ENCODE measurements at regions not wholly inside any gene's neighbourhood (a gene's known extent, or its start where the extent isn't known, plus 50 kb on each side); places are given as distances from the start of the nearest gene placed in this dataset.

- DNase-seq, result no peak
Measured at GRCh38 chr12:91327131-91327530, 144.5 kb upstream of the DCN start.

- peak; percentile 26 for DNase-seq
Measured at GRCh38 chr12:91326058-91327027, 143.7 kb upstream of the DCN start.

DNA sequence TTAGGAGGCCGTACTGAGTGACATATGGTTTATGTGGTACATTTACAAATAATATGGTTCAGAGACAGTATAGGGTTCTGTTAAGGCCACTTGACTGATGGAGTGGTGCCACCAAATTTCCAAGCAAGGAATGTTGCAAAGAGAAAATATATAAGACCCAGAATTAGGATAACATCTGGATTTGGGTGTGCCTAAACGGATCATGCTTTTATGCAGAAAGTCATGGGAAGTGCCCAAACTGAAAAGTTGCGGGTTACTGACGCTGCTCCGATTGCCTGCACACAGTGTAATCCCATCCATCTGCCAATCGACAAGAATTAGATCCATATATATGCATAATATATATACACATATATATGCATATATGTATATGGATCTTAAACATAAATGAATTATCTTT is 138.4 kb upstream of the DCN start:
- DNase-seq, result no peak

GRCh38 chr12:91319071-91319760 is 136.6 kb upstream of the DCN start:
- DNase-seq, result no peak

- no peak for DNase-seq
Measured at GRCh38 chr12:91317306-91317705, 134.7 kb upstream of the DCN start.

DNA sequence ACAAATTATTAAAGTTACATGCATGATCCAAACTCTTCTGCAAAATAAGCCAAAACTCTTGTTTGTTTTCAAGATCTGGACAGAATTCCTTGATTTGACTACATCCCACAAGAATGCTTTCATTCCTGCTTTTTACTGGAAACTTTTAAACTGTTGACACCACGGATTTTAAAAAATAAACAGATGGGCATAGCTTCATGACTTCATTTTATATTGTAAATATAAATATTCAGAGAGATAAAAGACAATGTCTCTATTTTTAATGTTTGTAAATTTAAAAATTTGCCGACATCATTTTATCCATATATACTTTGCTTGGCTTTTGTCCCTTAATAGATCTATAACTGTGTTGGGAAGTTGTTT is 134.3 kb upstream of the DCN start:
- DNase-seq, result no peak

GRCh38 chr12:91316161-91316906 is 133.7 kb upstream of the DCN start:
- no peak for DNase-seq

- no peak for DNase-seq
Measured at GRCh38 chr12:91311081-91311480, 128.5 kb upstream of the DCN start.

- DNase-seq, result no peak
Measured at GRCh38 chr12:91309450-91309849, 126.8 kb upstream of the DCN start.

- no peak for DNase-seq
Measured at GRCh38 chr12:91307957-91308670, 125.5 kb upstream of the DCN start.

DNA sequence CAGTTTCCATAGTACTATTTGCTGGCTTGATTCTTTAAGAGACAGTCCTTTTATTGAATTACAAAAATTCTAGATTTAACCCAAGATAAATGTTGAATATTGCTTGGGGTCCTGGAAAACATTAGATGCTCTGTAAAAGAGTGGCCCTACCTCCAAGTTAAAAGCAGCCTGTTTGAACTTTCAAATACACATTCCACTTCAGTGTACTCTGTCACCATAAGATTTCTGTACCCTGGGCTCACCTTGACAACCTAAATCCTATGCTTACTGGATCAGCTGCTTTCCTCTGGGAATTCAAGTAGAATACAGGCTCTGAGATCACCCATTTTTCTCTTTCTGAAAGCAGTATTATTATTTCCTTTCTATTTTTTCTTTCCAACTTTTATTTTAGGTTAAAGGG is 107.7 kb upstream of the DCN start:
- DNase-seq, result no peak

DNA sequence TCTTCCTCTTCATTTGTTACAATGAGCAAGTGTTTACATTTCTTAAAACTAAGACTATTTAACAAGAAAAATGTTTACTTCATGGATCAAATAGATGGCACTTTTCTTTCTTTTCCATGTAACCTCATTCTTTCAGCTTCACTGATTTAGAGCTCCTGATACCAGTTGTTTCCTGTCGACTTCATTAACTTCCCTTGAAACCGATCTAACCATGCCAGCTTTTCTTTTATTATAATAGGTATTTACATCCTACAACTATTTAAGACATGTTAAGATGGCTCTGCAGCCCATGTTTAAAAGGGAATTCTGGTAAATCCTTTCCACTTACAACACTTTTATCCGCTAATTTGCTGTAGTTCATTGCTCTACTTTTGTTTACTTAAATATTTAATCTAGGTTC is 107.3 kb upstream of the DCN start:
- no peak for DNase-seq

DNA sequence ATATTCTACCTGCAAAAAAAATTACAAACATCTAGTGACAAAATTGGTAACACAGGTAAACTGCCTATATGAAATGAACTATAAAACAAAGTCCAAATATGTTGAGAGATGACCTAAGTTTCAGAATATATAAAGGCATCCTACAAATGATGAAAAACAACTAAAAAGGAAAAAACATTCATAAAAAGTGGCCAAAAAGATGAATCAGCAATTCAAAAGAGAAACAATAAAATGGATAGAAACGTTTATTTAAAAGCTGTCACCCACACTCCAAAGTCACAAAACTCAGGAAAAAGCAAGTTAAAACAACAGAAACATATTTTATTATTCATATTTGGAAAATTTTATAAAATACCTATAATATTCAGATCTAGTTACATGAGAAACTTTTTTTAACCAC is 106.5 kb upstream of the DCN start:
- DNase-seq, result no peak

DNA sequence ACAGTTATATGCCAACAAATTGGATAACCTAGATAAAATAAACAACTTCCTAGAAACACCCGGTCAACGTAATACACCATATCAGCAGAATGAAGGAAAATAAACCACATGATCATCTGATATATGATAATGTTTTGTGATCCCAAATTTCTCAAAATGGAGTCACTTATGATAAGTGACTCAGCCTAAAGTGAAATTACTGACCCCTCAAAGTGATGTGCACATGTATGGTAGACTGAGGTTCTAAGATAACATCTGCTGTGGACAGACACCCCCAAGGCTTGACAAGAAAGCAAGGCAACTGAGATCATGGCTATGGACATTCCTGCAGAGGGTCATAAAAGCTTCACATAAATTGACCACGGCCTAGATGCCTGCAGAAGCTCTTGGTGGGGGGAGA is 105.1 kb upstream of the DCN start:
- DNase-seq, result no peak

DNA sequence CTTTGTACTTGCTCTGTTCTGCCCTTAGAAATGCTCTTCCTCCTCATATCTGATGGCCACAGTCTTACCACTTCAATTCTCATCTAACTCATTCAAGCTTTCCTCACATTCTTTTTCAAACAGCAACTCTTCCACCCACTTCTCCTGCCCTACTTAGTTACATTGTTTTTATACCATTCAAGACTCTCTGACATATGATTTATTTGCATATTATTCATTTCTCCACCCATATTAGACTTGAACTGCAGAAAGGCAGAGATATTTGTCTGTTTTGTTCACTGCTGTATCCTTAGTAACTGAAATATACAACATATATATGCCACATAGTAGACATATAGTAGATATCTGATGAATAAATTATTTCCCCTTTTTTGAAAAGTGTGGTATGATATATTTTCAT is 95.5 kb upstream of the DCN start:
- DNase-seq, result no peak

GRCh38 chr12:91276509-91276908 is 93.9 kb upstream of the DCN start:
- DNase-seq, result no peak

GRCh38 chr12:91275321-91275720 is 92.7 kb upstream of the DCN start:
- DNase-seq, result no peak

GRCh38 chr12:91274916-91275315 is 92.3 kb upstream of the DCN start:
- DNase-seq, result no peak

DNA sequence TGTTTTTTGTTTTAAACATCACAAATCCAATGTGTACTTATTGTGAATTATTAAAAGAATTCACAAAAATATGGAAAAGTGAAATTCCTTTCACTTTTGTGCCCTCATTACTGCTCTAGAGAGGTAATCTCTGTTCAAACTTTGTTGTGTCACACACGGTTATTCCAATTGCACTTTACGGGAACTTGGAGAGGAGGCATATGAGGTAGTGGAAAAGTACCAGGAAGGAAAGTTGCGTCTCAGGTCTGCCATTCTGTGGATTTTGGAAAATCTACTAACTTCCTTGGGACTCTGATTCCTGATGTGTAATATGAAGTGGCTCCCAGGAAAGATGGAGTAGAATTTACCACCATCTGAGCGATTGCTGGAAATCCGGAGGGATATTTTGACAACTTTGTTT is 90.9 kb upstream of the DCN start:
- DNase-seq, result no peak

DNA sequence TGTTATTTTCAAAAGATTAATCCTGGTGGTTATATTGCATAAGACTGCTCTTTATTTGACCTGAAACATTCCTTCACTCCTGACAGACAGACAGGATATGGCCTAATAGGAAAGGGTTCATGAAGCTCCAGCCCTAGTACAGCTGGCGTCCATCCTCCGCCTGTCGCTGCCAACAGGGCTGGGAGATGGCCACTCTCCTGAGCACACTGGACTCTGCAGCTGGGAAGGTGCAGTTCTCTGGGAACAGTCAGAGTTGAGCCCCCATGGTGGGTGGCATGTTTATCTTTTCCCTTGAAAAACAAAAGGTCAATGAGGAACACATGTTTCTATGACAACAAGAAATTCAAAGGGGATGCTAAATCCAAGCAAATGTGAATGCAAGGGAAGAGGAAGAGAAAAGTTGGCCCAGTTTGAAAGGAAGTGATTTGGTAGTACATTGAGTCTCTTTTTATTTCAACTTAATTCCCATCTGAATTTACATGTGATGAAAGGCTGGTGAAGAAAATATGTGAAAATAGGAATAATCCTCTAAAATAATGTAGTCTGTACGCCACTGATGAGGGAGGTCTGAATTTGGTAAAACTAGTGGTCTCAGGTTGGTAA is 89.9 kb upstream of the DCN start:
- DNase-seq, result no peak

- DNase-seq, result no peak
Measured at GRCh38 chr12:91271185-91271584, 88.6 kb upstream of the DCN start.

GRCh38 chr12:91267039-91267438 is 84.4 kb upstream of the DCN start:
- DNase-seq, result no peak

GRCh38 chr12:91264178-91264577 is 81.6 kb upstream of the DCN start:
- no peak for DNase-seq
